PFSK-1 (cell line): ENCODE measurements at regions not wholly inside any gene's neighbourhood (a gene's known extent, or its start where the extent isn't known, plus 50 kb on each side); places are given as distances from the start of the nearest gene placed in this dataset.

Experiments
- FOXP2 ChIP-seq: optimal IDR thresholded peaks from 2 replicates; pipeline ENCODE3; 2011; ENCODE audit warnings: borderline replicate concordance, control low read depth, inconsistent platforms; ENCODE audit not compliant: insufficient read depth; ENCODE audit errors: extremely low read length, extremely low read depth
- POLR2AphosphoS5 ChIP-seq: IDR thresholded peaks from 2 replicates; pipeline ENCODE4 v1.6.1; 2012; ENCODE audit warnings: low read depth, mild to moderate bottlenecking, control low read depth, low read length, moderate library complexity
- SIN3A ChIP-seq: IDR thresholded peaks from 2 replicates; pipeline ENCODE4 v1.6.1; 2012; ENCODE audit warnings: mild to moderate bottlenecking, low read length, moderate library complexity, borderline replicate concordance; ENCODE audit not compliant: insufficient read depth
- TAF1 ChIP-seq: IDR thresholded peaks from 2 replicates; pipeline ENCODE4 v1.6.1; 2012; ENCODE audit warnings: low read length, control low read depth, borderline replicate concordance; ENCODE audit not compliant: insufficient read depth
- TF ChIP-seq, protein P1 (sequence below), 2 experiments: IDR thresholded peaks; 2 replicates each; pipeline versions ENCODE4 v1.6.1 to v1.8.0; 2011 to 2012; ENCODE audit warnings: low read depth in 2 of 2, low read length in 2 of 2, control low read depth in 1 of 2, inconsistent platforms in 1 of 2, mild to moderate bottlenecking in 1 of 2, moderate library complexity in 1 of 2; ENCODE audit not compliant: insufficient read depth in 1 of 2

DNA sequence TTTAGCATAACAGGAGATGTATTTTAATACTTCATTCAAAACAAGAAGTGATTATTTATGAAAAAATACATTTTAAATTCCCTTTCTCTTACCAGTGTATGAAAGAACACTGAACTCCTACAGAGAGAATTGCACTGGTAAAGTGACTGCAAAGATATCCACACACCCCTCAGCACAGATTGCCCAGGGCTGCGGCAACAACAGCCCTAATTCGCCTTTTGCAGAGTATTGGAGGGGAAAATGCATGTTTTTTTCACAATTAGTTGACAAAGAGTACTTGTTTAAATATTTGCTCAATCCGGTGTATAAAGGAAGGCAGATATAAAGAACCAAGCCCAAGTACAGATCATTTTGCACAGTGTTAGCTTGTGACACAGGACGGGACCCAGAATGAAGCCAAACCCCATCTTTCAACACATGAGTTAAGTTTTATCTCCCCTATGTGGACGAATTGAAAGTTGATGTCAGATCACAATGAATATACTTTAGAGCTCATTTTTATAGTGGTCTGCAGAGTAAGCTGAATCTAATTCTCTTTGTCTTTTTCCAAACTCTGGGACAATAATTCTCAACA is 551.4 kb upstream of the IGFBP7 start:
- TF ChIP-seq TAF1 (no peak), POLR2AphosphoS5 (no peak), FOXP2 (no peak), SIN3A (no peak)
- TF ChIP-seq, protein P1, sequence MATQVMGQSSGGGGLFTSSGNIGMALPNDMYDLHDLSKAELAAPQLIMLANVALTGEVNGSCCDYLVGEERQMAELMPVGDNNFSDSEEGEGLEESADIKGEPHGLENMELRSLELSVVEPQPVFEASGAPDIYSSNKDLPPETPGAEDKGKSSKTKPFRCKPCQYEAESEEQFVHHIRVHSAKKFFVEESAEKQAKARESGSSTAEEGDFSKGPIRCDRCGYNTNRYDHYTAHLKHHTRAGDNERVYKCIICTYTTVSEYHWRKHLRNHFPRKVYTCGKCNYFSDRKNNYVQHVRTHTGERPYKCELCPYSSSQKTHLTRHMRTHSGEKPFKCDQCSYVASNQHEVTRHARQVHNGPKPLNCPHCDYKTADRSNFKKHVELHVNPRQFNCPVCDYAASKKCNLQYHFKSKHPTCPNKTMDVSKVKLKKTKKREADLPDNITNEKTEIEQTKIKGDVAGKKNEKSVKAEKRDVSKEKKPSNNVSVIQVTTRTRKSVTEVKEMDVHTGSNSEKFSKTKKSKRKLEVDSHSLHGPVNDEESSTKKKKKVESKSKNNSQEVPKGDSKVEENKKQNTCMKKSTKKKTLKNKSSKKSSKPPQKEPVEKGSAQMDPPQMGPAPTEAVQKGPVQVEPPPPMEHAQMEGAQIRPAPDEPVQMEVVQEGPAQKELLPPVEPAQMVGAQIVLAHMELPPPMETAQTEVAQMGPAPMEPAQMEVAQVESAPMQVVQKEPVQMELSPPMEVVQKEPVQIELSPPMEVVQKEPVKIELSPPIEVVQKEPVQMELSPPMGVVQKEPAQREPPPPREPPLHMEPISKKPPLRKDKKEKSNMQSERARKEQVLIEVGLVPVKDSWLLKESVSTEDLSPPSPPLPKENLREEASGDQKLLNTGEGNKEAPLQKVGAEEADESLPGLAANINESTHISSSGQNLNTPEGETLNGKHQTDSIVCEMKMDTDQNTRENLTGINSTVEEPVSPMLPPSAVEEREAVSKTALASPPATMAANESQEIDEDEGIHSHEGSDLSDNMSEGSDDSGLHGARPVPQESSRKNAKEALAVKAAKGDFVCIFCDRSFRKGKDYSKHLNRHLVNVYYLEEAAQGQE (IDR thresholded peaks at IDR 0.05; ENCODE audit: insufficient read depth in 1 of 2, low read depth in 2 of 2, low read length in 2 of 2): no peak

DNA sequence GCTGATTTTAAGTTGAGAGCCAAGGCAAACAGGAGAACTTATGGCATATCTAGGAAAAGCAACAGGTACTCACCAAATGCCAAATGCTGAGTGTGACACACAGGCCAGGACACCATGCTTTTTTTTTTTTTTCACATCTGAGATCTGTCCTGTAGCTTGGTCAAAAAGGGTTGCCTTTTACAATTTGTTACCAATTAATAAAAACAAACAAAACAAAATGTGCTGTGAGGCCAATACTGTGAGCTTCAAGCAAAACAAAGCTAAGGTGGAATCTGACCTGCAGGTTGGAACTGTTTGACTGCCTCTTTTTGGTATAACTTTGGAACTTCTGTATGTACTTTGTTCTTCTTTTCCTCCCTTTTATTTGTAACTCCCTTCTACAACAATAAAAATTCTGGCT is 548.5 kb upstream of the IGFBP7 start:
- TF ChIP-seq TAF1 (no peak), POLR2AphosphoS5 (no peak), FOXP2 (no peak), SIN3A (no peak)
- TF ChIP-seq, protein P1 (IDR thresholded peaks at IDR 0.05; ENCODE audit: insufficient read depth in 1 of 2, low read depth in 2 of 2, low read length in 2 of 2): no peak

DNA sequence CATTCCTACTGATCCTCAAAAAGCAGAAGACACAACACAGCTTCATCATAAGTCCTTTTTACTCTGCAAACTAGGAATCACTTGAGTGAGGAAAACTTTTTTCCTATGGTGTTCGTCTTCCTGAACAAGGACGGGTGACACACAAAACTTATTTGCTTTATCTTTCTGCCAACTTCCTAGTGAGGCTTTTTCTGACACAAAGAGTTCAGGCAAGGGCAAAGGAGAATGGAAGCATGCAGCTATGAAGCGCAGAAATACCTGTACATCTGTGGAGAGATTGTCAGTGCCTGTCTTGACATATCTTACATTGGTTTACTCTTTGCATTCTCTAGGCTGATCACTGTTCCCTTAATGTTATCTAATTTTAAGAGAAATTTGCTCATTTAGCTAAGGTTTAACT is 548.0 kb upstream of the IGFBP7 start:
- TF ChIP-seq TAF1: no peak
- no peak for TF ChIP-seq POLR2AphosphoS5
- TF ChIP-seq FOXP2: no peak
- TF ChIP-seq, protein P1 (IDR thresholded peaks at IDR 0.05; ENCODE audit: insufficient read depth in 1 of 2, low read depth in 2 of 2, low read length in 2 of 2): no peak
- TF ChIP-seq SIN3A: no peak

DNA sequence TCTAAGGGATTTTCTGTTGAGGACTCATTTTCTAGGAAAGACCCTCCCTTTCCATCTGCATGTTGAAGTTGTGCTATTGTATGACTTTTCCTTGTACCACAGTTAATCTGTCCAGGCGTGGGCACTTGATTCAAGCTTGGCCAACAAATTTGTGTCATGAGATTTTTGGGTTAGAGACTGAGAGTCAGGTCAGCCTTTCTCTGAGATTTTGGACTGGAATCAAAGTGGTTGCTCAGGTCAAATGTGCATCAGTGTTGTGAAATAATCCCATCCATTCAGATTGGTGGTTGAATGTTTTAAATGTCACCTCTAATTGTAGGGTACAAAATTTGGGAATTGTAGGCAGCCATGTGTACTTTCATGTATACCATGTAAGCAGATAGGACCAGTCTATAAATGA is 545.2 kb upstream of the IGFBP7 start:
- TF ChIP-seq SIN3A (no peak), FOXP2 (no peak), TAF1 (no peak), POLR2AphosphoS5 (no peak)
- TF ChIP-seq, protein P1 (IDR thresholded peaks at IDR 0.05; ENCODE audit: insufficient read depth in 1 of 2, low read depth in 2 of 2, low read length in 2 of 2): no peak

DNA sequence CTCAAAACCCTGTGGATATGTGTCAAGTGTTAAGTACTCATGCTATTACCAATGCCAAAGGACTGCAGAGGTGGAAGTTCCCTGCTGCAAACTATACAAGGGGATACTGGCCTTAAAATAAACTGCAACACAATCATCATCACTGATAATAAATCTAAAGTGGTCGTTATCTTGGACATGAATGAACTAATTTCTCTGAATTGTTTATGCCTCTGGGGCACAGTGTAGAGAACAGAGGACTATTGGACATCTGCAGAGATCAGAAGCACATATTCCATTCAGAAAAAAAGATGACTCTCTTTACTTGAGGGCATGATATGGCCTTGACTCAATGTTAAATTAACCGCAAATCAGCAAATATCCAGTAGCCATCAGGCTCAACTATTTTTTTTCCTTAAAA is 542.6 kb upstream of the IGFBP7 start:
- no peak for TF ChIP-seq TAF1
- TF ChIP-seq FOXP2: no peak
- TF ChIP-seq, protein P1 (IDR thresholded peaks at IDR 0.05; ENCODE audit: insufficient read depth in 1 of 2, low read depth in 2 of 2, low read length in 2 of 2): no peak
- no peak for TF ChIP-seq POLR2AphosphoS5
- no peak for TF ChIP-seq SIN3A
